NCI-H526 (cell line): ENCODE measurements at regions not wholly inside any gene's neighbourhood (a gene's known extent, or its start where the extent isn't known, plus 50 kb on each side); places are given as distances from the start of the nearest gene placed in this dataset.

Experiments
- DNase-seq, 2 experiments: peaks; one replicate each; lab custom pipeline; 2025; lab: John Stamatoyannopoulos, UW

DNA sequence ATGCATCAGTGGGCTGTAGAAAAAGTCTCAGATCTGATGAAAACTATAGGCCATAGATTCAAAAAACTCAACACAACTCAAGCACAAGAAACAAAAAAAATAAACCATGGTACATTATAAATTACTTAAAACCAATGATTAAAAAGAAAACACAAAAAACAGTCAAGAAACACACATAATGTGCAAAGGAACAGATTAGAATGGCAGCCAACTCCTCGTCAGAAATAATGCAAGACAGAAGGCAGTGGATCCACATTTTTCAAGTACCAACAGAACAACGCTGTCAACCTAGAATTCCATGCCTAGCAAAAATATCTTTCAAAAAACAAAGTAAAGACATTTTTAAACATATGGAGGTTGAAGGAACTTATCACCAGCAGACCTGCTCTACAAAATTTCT, 69.7 kb downstream of the PSMB1 start:
- no peak for DNase-seq

DNA sequence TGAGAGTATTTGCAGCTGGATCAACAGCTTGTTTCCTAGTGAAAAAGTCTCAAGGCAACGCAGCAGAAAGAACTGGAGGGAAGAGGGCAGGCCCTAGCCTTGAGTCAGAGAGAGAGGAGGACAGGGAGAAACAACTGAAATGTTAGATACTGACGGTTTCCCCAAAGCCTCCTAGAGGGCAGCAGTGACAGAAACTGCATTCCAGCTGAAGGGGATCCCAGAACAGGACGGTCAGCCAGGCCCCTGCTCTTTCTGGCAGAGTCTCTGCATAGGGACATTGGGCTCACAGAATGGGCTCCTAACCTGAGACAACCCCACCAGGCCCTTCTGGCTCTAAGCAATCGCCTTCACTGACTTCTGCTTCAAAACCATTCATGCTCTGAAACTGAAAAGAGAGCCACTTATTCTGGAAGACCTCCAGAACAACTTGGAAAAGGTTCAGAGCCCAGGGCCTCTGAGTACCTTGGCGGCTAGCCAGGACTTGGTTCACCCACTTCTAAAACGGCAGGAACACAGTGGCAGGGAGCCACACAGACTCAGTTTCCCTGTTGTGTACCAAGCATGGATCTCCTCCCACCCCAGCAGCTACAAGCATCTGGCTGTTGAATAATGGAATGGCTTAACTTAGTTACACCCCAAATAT, 72.9 kb downstream of the PSMB1 start:
- no peak for DNase-seq

- no peak for DNase-seq
Measured at GRCh38 chr6:170476360-170476759, 76.7 kb downstream of the PSMB1 start.

DNA sequence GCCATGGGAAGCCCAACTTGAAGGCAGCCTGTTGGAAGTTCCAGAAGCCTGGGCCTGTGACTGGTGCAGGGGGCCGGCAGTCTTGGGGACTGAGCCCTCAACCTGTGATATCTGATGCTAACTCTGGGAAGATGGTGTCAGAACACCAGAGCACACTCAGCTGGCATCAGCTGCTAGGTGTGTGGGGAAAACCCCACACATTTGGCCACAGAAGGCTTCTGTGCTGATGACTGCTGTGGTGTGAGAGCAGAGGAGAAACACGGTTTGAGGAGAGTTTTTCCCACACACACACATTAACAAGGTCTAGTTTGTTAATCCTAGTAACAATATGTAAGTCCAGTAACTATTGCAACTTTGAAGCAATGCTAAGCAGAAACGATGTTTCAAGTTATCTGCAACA, 78.0 kb downstream of the PSMB1 start:
- no peak for DNase-seq

- DNase-seq = no peak
Measured at GRCh38 chr6:170473801-170474200, 79.3 kb downstream of the PSMB1 start.

GRCh38 chr6:170473301-170473717, 79.8 kb downstream of the PSMB1 start:
- DNase-seq = no peak

DNA sequence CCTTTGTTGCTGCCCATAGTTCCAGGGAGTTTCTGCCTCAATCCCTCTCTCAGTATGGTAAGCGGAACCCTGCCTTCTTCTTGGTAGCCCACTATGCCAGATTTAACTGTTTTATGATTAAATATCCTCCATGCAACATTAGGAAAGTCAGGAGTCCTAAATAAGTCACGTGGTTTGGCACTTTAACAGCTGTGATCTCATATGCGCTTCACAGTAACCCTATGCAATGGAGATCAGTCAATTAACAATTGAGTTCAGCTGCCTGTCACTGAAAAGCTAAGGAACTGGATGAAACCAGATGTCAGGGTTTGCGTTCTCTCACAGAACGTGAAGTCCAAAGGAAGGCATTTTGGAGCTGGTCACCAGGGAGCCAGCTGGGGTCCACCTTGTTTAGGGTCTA, 81.6 kb downstream of the PSMB1 start:
- DNase-seq = no peak

DNA sequence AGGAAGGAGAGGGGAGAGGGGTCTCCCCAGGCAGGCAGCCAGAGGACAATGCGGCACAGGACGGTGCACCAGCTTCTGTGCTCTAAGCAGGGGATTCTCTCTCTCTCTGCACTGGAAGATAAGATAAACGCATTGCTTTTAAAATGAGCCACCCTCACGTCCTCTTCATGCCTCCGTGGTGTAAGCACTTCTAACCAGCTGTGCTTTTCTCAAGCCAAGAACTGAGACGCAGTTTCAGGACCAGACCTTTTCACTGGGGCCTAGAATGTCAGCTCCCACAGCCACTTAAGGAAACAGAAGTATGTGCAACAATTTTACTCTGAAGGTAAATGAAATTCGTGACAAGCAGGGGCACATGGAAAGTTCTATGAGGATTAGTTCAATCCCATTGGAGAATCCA, 82.4 kb downstream of the PSMB1 start:
- DNase-seq = no peak

GRCh38 chr6:170464524-170464979, 88.6 kb downstream of the PSMB1 start:
- DNase-seq = no peak

DNA sequence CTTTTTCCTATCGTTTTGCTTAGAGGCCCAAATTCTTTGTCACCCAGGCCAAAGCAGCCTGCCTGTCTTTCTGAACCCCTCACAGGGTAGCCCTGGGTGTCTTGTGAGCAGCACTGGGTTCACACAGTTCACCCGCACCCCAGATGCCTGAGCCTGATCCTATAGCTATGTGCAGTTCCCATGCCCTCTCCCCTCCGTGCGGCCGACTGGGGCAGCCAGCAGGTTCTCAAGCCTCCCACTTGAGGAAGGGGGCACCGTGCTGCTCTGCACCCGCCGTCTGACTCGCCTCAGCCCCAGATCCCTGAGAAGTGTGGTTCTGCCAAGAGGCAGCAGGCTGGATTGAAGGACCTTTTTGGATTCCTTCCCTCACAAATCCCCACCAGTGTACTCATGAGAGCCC, 89.0 kb downstream of the PSMB1 start:
- DNase-seq = no peak

- no peak for DNase-seq
Measured at GRCh38 chr6:170463101-170463721, 89.9 kb downstream of the PSMB1 start.

DNA sequence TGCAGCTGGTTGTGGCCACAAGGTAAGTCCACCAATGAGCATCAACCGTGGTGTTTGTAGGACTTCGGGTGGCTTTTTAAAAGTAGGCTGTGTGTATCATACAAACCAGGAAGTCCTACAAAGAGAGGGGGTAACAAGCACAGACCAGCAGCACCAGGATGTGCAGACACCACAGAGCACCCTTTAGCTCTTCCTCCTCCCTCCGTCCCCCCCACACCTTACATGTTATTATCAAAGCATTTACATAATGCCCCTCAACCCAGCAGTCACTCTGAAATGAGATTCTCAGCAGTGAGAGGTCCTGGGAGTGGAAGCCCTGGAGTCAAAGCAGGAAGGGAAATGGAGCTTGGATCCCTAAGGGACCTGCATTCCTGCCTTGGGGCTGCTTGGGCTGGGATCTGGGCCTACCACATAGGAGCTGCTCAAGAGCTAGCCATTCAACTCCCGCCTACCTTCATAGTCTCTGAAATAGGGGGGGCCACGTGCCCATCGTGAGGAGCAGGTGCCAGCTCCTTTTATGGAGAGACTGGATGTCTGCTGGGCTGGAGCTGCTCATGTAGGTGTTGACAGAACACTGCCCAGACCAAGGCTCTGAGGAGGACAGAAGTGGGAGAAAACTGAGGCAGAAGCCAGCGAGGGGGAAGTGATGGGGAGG, 90.6 kb downstream of the PSMB1 start:
- DNase-seq = peak; percentile 68 to 87

- no peak for DNase-seq
Measured at GRCh38 chr6:170461556-170462365, 91.3 kb downstream of the PSMB1 start.

GRCh38 chr6:170461111-170461510, 92.0 kb downstream of the PSMB1 start:
- no peak for DNase-seq

- no peak for DNase-seq
Measured at GRCh38 chr6:170460641-170461040, 92.5 kb downstream of the PSMB1 start.

DNA sequence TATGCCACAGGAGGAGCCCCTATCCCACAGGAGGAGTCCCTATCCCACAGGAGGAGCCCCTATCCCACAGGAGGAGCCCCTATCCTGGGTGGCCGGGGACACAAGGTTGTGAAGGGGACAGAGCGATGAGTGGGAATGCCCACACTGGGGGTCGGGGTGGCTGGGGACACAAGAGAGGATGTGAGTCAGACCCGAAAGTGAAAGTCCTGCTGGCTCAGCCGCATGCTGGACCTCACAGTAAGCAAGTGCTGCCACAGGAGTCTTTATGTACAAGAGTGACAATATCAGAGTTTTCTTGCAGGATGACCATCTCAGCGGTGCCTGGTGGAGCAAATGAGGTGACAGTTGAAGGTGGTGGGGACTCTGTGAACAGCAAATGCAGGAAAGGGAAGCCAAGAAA, 93.7 kb downstream of the PSMB1 start:
- no peak for DNase-seq

- no peak for DNase-seq
Measured at GRCh38 chr6:170456886-170457698, 96.0 kb downstream of the PSMB1 start.
